Urothelium cell line (cell line): ENCODE measurements at regions not wholly inside any gene's neighbourhood (a gene's known extent, or its start where the extent isn't known, plus 50 kb on each side); places are given as distances from the start of the nearest gene placed in this dataset.
"Not testable (repeated sequence)": the region's sequence is repeated elsewhere in the genome, so short reads cannot be mapped to it uniquely, and the experiment has no call there.

Source experiments
- DNase-seq: peaks from one replicate; pipeline ENCODE4 v3.0.0; 2011; ENCODE audit warnings: low spot score, mixed read lengths
- FAIRE-seq: peaks from 2 replicates; lab custom pipeline; 2011; peaks lifted over from hg19 to GRCh38; lab: Jason Lieb, UNC

DNA sequence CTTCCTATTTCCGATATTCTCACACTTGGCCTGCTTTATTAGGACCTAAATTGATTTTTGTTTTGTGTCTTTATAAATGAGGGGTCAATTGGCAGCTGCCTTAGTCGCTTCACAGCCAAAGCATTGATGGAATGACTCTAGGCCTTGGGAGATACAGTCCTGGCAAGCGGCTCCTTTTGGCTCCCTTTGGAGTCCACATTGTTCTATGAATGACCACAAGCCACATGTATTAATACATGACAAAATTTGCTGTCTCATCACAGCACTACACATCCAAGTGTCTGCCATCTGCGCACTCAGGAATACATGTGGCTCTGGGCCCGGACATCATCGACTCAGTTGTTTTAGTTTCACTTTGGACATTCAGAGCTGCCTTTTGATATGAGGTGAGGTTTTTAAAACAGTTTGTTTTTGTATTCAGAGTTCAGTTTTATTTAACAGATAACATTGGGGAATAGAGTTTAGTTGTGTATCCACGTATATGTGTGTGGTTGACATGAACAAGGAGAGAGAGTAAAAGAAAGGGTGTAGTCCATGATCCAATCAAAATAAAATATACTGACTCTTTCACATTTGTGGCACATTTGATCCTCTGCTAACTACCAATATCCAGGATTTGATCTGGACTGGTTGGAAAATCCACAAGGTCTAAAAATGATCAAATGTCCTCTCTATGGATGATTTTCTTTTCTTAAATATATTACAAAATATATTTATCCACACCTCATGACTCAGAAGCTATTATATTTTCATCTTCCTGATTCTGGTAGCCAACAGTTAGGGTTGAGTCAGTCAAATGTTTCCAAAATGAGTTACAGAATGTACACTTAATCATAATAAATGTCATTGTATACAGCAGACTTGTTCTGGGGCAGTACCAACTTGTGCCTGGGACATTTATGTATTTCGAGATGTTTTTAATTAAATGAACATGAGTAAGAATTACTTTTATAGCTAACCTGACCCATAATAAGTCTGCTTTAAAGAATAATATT, 114.0 kb upstream of the MTAP start:
- no peak for FAIRE-seq
- DNase-seq: no peak

DNA sequence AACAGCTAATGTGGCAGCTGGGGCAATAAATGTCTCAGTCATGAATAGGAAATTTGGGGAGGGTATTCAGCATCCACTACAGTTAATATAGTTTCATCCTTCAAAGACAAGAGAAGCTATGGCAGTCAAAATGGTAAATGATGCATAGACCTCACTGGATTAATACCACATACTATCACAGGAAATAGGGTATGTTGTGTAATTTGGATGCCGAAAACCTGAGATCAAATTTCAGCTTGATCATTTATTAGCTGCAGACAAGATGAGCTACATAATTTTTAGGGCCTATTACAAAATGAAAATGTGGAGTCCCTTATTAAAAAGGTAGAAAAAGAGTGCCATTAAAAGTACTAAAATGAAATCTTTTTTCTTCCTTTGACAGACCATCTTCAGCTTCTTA, 112.6 kb upstream of the MTAP start:
- FAIRE-seq: no peak
- DNase-seq: no peak

DNA sequence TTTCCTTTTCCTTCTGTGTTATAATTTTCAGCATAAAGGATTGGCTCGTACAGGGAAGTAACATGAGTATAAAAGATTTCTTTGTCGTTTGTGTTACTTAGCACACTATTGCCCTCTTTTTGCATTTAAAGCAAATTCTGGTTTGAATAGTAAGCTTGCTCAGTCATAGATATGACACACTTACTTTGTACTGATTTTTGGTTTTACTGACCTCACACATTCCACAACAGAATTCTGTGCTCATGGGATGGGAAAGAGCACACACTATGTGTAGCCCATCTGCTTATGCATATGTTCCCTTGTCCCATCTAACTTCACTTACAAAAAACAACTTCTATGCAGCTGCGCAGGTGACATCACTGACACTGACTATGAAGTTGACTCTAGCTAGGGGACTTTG, 111.9 kb upstream of the MTAP start:
- DNase-seq: no peak
- FAIRE-seq: no peak

DNA sequence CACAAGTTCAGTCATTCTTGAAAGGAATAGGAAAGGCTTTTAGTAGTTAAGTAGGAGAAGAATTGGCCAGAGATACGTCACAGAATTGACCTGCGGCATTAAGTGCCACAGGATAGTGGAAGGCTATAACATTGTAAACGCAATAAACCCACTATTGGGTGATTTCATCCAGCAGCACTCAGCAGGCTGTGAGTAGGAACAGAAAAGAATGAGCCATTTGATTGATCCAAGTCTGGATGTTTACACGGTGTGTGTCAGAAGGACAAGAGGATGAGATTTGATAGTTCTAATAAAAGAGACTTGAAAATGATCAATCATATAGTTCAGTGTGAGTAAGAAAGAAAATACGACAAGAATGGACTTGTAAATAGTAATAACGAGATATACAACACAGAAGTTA, 110.0 kb upstream of the MTAP start:
- FAIRE-seq (no peak), DNase-seq (no peak)

GRCh38 chr9:21694424-21694823, 108.0 kb upstream of the MTAP start:
- no peak for DNase-seq
- no peak for FAIRE-seq

DNA sequence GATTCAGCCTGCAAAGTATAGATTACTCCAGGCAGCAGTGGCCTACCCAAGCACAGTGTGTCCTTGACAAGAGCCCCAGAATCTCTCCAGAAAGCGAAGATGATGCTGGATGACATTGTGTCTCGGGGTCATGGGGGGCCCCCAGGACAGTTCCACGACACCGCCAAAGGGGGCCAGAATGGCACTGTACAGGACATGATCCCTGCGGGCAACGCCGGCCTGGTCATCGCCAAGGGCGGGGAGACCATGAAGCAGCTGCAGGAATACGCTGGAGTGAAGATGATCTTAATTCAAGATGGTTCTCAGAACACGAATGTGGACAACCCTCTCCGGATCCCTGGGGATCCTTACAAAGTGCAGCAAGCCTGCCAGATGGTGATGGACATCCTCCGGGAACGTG, 107.0 kb upstream of the MTAP start:
- FAIRE-seq: no peak
- DNase-seq: no peak

GRCh38 chr9:21695874-21696341, 106.5 kb upstream of the MTAP start:
- FAIRE-seq: no peak
- no peak for DNase-seq

- FAIRE-seq: no peak
- DNase-seq: no peak
These were observed 106.0 kb upstream of the MTAP start for GRCh38 chr9:21696411-21696871.

GRCh38 chr9:21708260-21708711, 94.2 kb upstream of the MTAP start:
- FAIRE-seq (no peak), DNase-seq (no peak)

DNA sequence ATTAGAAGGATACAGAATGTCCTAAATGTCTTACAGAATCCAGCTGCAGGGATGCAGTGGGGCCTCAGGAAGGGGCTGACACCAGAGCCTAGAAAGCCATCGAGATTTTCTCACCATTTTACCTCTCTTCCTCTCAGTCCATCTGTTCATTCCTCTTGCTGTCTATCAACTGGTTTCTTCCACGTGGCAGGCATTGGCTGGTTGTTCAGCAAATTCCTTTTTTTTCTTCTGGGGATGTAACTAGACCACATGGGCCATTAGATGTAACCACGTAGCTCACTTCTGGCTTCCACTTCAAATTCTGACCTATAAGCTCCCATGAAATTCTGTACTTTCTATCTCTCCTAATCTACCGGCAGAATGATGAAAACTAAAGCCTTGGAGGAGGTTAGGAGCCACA, 93.6 kb upstream of the MTAP start:
- FAIRE-seq (no peak), DNase-seq (no peak)

GRCh38 chr9:21709464-21710058, 92.9 kb upstream of the MTAP start:
- no peak for FAIRE-seq
- no peak for DNase-seq

DNA sequence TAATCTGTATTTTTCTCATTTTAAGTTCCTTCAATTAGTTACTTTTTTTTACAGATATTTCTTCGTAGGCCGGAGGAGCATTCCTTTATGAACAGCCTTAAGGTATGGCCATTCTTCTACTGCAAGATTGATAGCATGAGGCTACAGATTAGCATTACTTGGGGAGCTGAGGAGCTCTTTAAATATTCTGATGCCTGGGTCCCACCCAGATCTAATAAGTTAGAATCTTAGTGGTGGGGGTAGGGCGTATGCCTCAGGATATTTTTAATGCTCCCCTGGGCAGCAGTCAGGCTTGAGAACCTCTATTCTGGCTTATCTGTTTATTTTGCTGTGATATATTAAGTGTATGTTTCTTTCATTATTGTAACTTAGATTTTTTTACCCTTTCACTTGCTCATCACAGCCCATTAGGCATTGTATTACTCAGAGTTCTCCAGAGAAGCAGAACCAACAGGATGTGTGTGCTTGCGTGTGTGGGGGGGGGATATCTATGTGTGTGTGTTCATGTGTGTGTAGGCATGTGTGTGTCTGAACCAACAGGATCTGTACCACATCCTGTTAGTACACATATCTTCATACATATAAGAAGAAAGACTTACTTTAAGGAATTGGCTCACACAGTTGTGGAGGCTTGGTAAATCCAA, 91.8 kb upstream of the MTAP start:
- DNase-seq (no peak), FAIRE-seq (no peak)

- DNase-seq: no peak
- no peak for FAIRE-seq
These were observed 90.9 kb upstream of the MTAP start for GRCh38 chr9:21711504-21711903.

GRCh38 chr9:21715408-21715807, 87.0 kb upstream of the MTAP start:
- DNase-seq (no peak), FAIRE-seq (no peak)

- no peak for FAIRE-seq
- DNase-seq: no peak
These were observed 81.7 kb upstream of the MTAP start for GRCh38 chr9:21720758-21721157.

- not testable (repeated sequence) for FAIRE-seq, DNase-seq
These were observed 75.0 kb upstream of the MTAP start for GRCh38 chr9:21727411-21727810.

DNA sequence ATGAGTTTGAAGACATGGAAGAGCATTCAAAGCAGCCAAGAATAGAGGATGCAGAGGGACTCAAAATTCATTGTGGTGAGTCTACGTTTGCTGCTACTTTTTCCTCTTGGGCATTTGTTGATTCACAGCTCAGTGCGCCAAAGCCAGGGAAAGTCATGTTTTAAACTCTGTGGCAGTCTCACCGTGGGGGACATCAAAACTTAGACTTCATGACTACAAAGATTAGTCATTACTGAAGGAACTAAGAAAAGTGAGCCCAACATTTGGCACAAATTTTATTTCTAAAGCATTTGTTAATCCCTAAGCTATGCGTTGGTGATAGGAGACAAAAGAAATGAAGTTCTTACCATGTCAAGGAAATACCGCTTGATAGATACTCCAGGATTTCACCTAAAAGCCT, 73.7 kb upstream of the MTAP start:
- FAIRE-seq (no peak), DNase-seq (no peak)

- FAIRE-seq: no peak
- no peak for DNase-seq
These were observed 72.8 kb upstream of the MTAP start for GRCh38 chr9:21729648-21730047.

DNA sequence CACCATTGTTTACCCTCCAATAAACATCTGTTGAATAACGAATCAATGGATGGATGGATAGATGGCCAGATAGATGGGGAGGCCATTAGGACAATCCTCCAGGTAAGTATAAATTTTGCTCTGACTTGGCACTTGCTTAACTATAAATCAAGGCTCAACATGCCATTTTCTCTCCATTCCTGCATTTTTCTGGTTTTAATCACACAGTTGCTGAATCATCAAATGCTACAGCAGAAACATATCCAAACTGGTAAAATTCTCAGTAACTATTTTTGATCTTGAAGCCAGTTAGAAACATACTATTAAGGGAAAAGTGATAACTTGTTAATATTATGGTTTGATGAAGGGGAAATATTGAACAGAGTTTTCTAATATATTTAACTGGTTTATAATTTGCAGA, 71.5 kb upstream of the MTAP start:
- no peak for DNase-seq
- no peak for FAIRE-seq

DNA sequence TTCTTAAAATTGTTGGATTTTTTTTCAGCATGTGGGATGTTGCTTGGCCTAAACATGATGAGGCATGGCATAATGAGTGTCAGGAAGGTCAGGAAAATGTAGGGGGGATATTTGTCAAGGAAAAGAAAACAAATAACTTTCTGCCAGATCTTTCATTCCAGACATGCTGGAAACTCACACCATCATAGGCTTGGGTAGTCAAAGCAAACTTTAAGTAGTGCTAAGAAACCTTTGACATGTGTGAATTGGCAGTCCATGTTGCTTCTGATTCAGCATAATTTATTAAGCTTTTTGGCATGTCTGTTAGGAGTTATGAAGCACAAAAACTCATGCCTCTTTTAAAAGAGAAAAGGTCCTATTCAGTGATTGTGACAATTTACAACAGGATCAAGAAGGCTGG, 61.3 kb upstream of the MTAP start:
- FAIRE-seq: no peak
- no peak for DNase-seq

- FAIRE-seq (no peak), DNase-seq (no peak)
These were observed 58.1 kb upstream of the MTAP start for GRCh38 chr9:21744320-21744719.

DNA sequence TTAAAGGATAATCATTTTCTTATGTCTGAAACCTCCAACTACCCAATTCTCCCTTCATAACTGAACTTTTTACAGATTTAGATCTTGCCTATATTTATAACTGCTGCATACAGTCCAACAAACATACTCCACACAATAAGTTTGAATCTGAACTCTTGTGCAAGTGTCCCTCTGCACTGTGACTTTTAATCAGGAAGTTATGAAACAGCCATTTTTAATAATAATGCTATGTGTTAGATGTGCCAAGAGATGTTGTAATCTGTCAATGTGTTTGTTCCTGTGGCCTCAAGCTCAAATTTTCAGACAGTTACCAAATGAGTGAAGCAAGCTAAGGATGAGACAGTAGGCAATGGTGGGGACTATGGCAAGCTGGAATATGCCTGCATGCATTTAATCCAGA, 57.6 kb upstream of the MTAP start:
- DNase-seq: no peak
- FAIRE-seq: no peak
